Stimulated activated CD4-positive, alpha-beta T cell treated with anti-CD3 and anti-CD28 coated beads, TNF-alpha, amount 100 ng/mL, for 24 hours (primary cell): ENCODE measurements at regions not wholly inside any gene's neighbourhood (a gene's known extent, or its start where the extent isn't known, plus 50 kb on each side); places are given as distances from the start of the nearest gene placed in this dataset.
"Not testable (repeated sequence)": the region's sequence is repeated elsewhere in the genome, so short reads cannot be mapped to it uniquely, and the experiment has no call there.

Experiments used
- DNase-seq, 3 experiments: peaks; one replicate each; pipeline ENCODE4 v3.0.0-alpha.2; 2020; ENCODE audit warnings: low read depth in 3 of 3

GRCh38 chr20:51129147-51129776 is 106.4 kb upstream of the KCNG1 start:
- DNase-seq, result no peak

DNA sequence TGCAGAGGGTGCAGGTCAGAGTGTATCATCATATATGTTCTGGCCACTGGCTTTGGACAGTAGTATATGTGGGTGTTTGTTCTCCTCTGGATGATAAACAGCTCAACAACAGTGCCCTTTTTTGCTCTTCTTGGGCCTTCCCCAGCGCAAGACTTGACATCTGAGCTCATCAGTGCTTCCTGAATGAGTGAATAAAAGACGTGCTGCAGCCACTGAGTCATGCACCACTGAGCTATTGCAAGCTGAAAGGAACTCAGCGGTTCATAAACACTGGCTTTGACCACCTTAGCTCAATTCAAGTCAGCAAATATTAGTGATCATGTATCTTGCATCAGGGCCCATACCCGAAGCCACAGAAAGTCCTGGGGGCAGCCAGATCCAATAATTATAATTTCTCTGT is 105.3 kb upstream of the KCNG1 start:
- DNase-seq, result no peak

GRCh38 chr20:51127713-51128112 is 104.8 kb upstream of the KCNG1 start:
- no peak for DNase-seq

DNA sequence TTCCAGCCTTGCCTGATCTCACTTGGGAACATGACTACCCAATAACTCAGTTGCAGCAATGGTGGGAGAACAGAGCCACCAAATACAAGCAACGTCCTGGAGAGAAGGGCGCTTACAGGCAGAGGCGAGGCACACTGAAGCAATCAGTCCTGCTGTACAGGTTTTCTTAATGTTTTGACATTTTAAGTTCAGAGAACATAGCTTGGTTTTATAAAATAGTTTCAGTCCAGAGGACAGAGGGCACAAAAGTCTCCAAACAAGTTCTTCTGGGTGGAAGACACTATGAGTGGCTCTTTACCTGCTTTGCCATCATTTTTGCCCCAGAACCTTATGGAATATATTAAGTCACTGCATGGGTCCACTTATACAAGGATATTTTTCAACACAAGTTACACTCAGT is 103.4 kb upstream of the KCNG1 start:
- DNase-seq, result no peak

DNA sequence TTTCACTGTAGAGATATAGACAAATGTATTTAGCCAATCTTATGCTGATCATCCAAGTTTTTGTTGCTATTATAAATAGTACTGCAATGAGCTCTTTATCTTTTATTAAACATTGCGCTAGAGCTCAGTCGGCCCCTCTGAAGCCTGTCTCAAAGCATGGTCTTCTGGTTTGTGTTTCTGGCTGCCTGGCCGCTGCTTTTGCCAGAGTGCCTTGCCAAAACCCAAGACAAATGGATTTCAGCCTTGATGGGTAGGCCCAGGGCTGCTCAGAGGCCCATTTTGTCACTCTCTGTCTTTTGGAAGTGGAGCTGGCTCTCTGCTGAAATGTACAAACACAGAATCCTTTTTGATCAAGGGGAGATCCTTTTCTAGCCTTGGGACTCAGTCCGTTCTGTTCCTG is 102.9 kb upstream of the KCNG1 start:
- no peak for DNase-seq

DNA sequence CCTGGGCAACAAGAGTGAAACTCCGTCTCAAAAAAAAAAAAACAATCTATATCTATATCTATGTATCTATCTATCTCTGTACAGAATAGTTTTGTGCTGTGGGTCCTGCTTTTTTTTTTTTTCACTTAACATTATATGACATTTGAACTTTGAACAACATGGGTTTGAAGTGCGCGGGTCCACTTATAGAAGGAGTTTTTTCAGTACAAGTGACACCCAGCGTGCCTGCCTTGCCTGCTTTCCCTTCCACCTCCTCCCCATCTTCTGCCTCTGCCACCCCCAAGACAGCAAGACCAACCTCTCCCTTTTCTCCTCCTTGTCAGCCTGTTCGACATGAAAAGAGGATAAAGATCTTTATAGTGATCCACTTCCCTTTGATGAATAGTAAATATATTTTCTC is 102.2 kb upstream of the KCNG1 start:
- DNase-seq, result no peak

GRCh38 chr20:51123887-51124286 is 101.0 kb upstream of the KCNG1 start:
- not testable (repeated sequence) for DNase-seq

DNA sequence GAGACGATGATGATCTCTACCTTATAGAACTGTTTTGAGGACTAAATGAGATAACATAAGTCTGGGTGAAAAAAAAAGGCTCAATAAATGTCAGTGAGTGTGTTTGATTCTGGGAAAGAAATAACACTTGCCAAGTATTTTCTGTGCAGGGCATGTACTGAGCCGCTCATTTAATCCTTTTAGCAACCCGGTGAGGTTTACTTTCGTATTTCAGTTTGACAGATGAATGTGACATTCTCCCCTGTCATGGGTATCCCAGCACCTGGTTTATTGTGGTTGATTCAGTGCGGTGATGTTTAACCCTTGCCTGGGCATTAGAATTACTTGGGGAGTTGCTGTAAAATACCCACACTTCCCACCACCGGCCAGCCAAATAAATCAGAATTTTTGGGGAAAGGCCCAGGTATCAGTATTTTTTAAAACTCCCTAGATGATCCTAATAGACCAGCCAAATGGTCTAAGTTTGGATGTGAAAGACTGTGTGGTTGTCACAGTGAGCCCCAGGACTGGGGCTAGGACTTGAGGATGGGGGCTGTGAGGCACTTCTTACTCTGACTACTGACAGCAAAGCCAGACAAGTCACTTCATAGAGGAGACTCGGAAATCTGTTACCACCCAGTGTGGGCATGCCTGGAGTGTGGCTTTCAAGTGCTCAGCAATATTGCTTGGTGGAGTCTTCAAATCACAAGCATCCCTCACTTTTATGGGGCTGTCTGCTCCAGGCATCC is 100.2 kb upstream of the KCNG1 start:
- DNase-seq, result no peak

- DNase-seq, result no peak
Observed at GRCh38 chr20:51121901-51122412, 99.0 kb upstream of the KCNG1 start.

DNA sequence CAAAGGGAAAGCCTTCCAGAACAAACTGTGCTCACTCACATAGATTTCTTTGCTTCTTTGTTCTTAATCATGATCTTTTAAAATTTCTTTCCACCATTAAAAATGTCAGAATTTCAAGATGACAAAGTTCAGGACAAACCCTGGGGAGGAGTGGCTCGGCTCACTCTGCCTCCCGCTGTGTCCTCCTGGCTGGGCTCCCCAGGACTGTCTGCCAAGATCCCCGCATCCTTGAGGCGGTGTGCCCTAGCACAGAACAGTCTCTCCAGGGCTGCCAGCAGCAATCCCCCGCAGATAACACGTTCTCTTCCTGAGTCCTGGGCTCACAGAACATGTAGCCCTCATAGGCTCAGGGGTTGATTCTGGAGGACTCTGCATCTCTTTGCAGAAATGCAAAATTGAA is 98.4 kb upstream of the KCNG1 start:
- DNase-seq, result no peak

- DNase-seq, result no peak
Observed at GRCh38 chr20:51120868-51121267, 98.0 kb upstream of the KCNG1 start.

- DNase-seq, result no peak
Observed at GRCh38 chr20:51120438-51120837, 97.5 kb upstream of the KCNG1 start.

DNA sequence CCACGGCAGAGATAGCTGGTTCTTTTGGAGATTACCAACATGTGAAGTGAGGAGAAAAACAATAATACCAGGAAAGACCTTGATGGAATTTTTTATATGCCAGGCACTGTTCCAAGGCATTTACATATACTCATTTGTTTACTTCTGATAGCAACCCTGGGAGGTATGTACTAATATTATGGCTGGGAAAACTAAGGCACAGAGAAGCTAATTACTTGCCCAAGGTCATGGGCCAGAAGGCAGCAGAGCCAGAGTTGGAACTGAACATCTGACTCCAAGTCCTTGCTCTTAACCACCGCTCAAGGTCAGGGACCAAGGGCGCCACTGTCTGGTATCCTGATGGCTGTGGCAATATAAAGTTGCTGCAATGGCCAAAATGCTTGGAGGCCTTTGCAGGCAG is 97.0 kb upstream of the KCNG1 start:
- no peak for DNase-seq

- DNase-seq, result no peak
Observed at GRCh38 chr20:51118985-51119527, 96.1 kb upstream of the KCNG1 start.

- no peak for DNase-seq
Observed at GRCh38 chr20:51118216-51118615, 95.3 kb upstream of the KCNG1 start.

- no peak for DNase-seq
Observed at GRCh38 chr20:51116765-51117686, 94.1 kb upstream of the KCNG1 start.

GRCh38 chr20:51111290-51111689 is 88.4 kb upstream of the KCNG1 start:
- no peak for DNase-seq

- no peak for DNase-seq
Observed at GRCh38 chr20:51108638-51109363, 85.9 kb upstream of the KCNG1 start.

GRCh38 chr20:51106011-51106410 is 83.1 kb upstream of the KCNG1 start:
- DNase-seq, result no peak

DNA sequence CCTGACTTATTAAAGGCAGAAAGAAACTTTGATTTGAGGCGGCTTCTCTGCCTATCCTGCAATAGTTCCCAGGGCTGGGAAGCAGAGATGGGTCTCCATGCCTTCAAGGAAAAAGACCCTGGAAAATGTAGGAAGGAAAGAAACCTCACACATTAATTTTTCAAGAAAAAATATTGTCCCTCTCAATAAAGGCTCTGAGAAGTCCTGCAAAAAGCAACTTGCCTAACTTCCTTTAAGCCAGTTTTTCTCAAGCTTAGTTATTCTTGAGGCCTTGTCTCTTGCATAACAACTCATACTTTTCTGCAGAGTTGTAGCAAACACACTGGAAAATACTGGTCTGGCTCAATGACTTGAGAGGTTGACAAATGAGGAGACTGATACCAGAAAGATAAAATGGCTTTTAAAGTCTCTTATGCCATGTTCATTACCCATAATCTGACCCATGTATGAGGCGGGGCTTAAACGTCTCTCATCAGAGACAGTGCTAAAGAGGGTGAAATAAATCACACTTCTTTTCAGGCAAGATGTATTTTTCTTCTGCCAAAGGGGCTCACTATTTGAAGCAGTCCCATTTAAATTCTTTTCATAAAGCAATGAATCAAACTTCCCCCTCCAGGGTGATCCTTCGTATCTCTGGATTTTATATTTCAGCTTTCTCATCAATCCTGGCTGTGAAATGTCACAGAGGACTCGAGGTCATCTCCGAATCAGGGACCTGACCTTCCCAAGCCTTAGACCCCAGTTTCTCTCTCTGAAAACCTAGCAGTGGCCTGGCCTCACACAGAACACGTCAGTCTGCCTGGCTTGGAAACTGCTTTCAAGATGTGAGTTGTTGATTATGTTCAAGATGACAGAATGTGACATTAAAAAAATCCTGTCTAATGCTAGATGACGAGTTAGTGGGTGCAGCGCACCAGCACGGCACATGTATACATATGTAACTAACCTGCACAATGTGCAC is 82.3 kb upstream of the KCNG1 start:
- no peak for DNase-seq
